ENCODE measurements at regions not wholly inside any gene's neighbourhood (a gene's known extent, or its start where the extent isn't known, plus 50 kb on each side); places are given as distances from the start of the nearest gene placed in this dataset.

- intact Hi-C loops (cut with DNase I; ENCODE audit: low total_unique reads), result no loop called here
- no peak for DNase-seq
- 87 to 92% methylated on average over 2 of the region's 2 CpGs for WGBS, 2 donors
- Histone ChIP-seq H3K27me3 (no peaks in the 10 kb centered on the region), H3K4me3 (no peak overlapping the region), H3K36me3 (ENCODE audit: low read depth, missing control alignments) (no peaks in the 10 kb centered on the region), H3K4me1 (no peaks in the 10 kb centered on the region), H3K27ac (no peak overlapping the region), H3K9me3 (no peaks in the 10 kb centered on the region)
- TF ChIP-seq CTCF (IDR thresholded peaks at IDR 0.05) (no peak), POLR2A (IDR thresholded peaks at IDR 0.05) (no peak)
Observed at GRCh38 chr7:22676385-22676784, 50.6 kb upstream of the IL6 start.

- WGBS, 2 donors, result 88 to 100% methylated on average over 2 of the region's 2 CpGs
- no peak for DNase-seq
- Histone ChIP-seq H3K36me3 (ENCODE audit: low read depth, missing control alignments) (no peaks in the 10 kb centered on the region), H3K4me3 (no peak overlapping the region), H3K27me3 (no peaks in the 10 kb centered on the region), H3K4me1 (no peaks in the 10 kb centered on the region), H3K27ac (no peak overlapping the region), H3K9me3 (no peaks in the 10 kb centered on the region)
- TF ChIP-seq CTCF (IDR thresholded peaks at IDR 0.05) (no peak), POLR2A (IDR thresholded peaks at IDR 0.05) (no peak)
- intact Hi-C loops (cut with DNase I; ENCODE audit: low total_unique reads), result no loop called here
Observed at GRCh38 chr7:22675917-22676343, 51.1 kb upstream of the IL6 start.

- no peak overlapping the region for H3K27ac ChIP-seq
- no peaks in the 10 kb centered on the region for H3K4me1 ChIP-seq
- no peak for DNase-seq
- no peak overlapping the region for H3K4me3 ChIP-seq
- H3K36me3 ChIP-seq (ENCODE audit: low read depth, missing control alignments), result no peaks in the 10 kb centered on the region
- intact Hi-C loops (cut with DNase I; ENCODE audit: low total_unique reads), result no loop called here
- H3K27me3 ChIP-seq, result no peaks in the 10 kb centered on the region
- TF ChIP-seq CTCF (IDR thresholded peaks at IDR 0.05) (no peak), POLR2A (IDR thresholded peaks at IDR 0.05) (no peak)
- no peaks in the 10 kb centered on the region for H3K9me3 ChIP-seq
- WGBS, 2 donors, result 72 to 86% methylated on average over 3 to 5 of the region's 5 CpGs
Observed at GRCh38 chr7:22675421-22675820, 51.6 kb upstream of the IL6 start.

GRCh38 chr7:22672846-22673680 is 53.9 kb upstream of the IL6 start:
- intact Hi-C loops (cut with DNase I; ENCODE audit: low total_unique reads), result no loop called here
- DNase-seq, result no peak

More at GRCh38 chr7:22672846-22673680, 53.9 kb upstream of the IL6 start:
- Histone ChIP-seq H3K4me1 (no peaks in the 10 kb centered on the region), H3K27ac (no peak overlapping the region), H3K36me3 (ENCODE audit: low read depth, missing control alignments) (no peaks in the 10 kb centered on the region), H3K9me3 (no peaks in the 10 kb centered on the region), H3K27me3 (no peaks in the 10 kb centered on the region), H3K4me3 (no peak overlapping the region)
- TF ChIP-seq CTCF (IDR thresholded peaks at IDR 0.05), result no peak
- TF ChIP-seq POLR2A (IDR thresholded peaks at IDR 0.05), result no peak
- 50 to 65% methylated on average over 5 to 6 of the region's 6 CpGs for WGBS, 2 donors
